C4-2B (cell line): ENCODE measurements at regions not wholly inside any gene's neighbourhood (a gene's known extent, or its start where the extent isn't known, plus 50 kb on each side); places are given as distances from the start of the nearest gene placed in this dataset.
A peak's percentile ranks its signal among the peaks of the same experiment; 100 is the strongest.

ENCODE experiments used
- H3K27ac ChIP-seq: fragments of 450-650 bp; 2 replicates; pipeline ENCODE4 v1.5.1; 2017
- ZFX ChIP-seq: fragments of 450-650 bp; IDR thresholded peaks from 2 replicates; pipeline ENCODE4 v1.6.1; 2017
- TF ChIP-seq, protein P1 (sequence below): fragments of 450-650 bp; conservative IDR thresholded peaks from 2 replicates; pipeline ENCODE4 v1.5.1; 2017; ENCODE audit warnings: mild to moderate bottlenecking

DNA sequence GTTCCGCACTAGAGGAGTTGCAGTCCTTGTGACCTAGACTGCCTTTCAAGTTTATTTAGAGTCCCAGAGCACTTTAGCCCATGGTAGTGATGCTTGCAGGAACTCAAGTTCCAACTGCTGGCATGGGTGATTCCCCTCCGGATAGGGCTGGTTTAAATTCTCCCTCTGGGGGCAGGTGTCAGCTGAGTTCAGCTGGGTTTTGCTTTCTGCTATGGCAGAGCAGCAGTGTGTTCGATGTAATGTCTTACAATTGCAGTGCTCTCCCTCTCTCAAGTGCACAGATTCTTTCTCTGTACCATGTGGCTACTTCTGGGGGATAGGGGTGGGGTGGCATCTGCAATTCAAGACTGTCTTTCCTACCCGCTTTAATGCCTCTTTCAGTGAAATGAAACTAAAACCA is 164.8 kb upstream of the ZIC3 start:
- H3K27ac ChIP-seq = no peak overlapping the region
- TF ChIP-seq, protein P1, sequence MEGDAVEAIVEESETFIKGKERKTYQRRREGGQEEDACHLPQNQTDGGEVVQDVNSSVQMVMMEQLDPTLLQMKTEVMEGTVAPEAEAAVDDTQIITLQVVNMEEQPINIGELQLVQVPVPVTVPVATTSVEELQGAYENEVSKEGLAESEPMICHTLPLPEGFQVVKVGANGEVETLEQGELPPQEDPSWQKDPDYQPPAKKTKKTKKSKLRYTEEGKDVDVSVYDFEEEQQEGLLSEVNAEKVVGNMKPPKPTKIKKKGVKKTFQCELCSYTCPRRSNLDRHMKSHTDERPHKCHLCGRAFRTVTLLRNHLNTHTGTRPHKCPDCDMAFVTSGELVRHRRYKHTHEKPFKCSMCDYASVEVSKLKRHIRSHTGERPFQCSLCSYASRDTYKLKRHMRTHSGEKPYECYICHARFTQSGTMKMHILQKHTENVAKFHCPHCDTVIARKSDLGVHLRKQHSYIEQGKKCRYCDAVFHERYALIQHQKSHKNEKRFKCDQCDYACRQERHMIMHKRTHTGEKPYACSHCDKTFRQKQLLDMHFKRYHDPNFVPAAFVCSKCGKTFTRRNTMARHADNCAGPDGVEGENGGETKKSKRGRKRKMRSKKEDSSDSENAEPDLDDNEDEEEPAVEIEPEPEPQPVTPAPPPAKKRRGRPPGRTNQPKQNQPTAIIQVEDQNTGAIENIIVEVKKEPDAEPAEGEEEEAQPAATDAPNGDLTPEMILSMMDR = no peak
- TF ChIP-seq ZFX = no peak

DNA sequence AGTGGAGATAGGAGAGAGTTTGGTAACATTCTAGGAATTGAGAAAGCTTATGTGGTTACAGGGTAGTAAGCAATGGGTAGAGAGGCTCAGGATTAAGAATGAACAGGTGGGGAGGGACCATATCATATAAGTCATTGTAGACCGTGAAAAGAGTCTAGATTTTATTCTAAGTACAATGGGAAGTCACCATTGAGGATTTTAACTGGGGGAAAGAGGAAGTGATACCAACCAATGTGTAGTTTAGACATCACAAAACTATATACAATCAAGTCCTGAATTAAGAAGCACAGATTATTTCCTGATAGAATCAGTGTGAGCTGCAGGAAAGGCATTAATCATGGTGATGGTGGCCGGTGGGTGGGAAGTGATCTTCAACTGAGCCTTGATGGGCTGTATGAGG is 178.3 kb upstream of the ZIC3 start:
- no peak overlapping the region for H3K27ac ChIP-seq
- no peak for TF ChIP-seq ZFX
- TF ChIP-seq, protein P1 = no peak

DNA sequence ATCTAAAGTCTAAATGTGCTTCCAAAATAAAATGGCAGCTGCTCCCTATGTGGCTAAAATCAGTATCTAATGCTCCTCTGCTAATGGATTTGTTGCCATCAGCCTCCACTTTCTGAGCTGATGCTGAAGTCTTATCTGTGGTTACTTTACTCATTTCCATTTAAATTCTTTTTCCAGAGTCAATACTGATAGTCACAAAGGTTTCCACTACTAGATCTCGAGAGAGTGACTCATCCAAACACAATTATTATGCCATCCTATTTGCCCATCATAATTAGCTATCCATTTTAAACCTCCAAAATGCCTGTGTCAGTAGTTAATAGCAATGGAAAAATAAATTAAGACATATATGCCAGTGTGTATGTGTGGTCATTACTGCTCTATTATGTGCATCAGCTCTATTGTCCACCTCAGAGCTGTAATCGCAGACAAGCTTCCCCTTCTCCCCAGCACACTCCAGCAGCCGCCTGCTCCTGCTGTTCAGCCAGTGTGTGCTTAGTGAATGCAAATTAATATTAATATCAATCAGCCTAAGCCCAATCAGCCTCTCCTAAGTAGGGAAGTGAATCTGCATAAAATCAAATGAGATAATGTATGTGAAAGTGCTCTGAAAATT is 199.8 kb upstream of the ZIC3 start:
- TF ChIP-seq ZFX = no peak
- TF ChIP-seq, protein P1 = no peak
- no peak overlapping the region for H3K27ac ChIP-seq

DNA sequence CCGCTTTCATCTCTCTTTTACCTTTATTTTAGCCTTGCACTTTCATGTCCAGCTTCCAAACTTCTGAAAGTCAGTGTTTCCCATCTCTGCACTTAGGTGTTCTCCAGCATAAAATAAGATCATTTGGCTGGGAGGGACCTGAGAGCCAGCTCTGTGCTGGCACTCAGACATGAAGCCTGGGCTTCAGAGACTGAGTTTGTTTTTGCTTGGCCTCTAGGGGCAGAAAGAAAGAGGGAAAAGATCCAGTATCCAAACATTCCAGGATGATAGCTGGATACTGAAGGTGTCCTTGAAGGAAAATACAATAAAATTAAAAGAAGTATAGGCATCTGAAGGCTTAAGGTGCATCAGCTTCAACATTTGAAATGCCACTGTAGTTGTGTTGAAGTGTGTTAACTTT is 202.4 kb upstream of the ZIC3 start:
- TF ChIP-seq, protein P1 = peak; percentile 9; the same call in 1 of the 2 replicates
- no peak for TF ChIP-seq ZFX

DNA sequence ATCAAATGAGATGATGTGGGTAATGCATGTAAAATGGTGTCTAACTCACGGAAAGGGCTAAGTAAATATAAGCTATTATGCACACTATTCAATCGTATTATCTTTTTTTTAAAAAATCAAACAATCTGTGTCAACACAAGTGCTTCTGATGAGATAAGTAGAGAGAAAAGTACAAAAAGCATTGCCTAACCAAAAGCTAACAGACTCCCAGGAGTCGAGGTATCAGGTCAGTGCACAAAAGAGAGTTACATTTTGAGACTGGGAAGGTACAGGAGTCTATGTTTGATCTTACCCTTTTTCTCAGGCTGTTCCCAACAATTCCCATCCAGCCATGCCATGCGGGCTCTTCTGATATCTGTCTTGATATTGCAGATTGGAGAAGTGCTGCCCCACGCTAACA is 203.3 kb upstream of the ZIC3 start:
- no peak overlapping the region for H3K27ac ChIP-seq
- TF ChIP-seq, protein P1 = no peak
- TF ChIP-seq ZFX = no peak

More for the DNA sequence above, 202.4 kb upstream of the ZIC3 start:
- no peak overlapping the region for H3K27ac ChIP-seq

DNA sequence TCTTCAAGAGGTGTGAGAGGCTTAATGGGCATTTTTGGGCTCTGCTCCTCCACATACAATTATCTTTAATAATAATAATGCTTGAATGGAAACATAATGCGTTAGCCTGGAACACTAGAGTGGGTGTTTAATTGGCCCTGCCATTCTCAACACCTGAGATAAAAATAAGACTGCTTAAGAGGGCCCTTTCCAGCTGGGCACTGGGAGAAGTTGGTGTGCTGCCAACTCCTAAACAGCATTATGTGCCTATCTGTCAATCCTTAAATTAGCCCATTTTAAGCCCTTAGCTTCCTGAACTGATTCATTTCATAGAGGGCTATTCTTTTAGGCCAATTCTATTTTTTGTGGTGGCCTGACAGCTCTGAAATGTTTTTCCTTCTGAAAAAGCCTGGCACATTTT is 211.1 kb upstream of the ZIC3 start:
- H3K27ac ChIP-seq = no peak overlapping the region
- TF ChIP-seq ZFX = no peak
- TF ChIP-seq, protein P1 = no peak

DNA sequence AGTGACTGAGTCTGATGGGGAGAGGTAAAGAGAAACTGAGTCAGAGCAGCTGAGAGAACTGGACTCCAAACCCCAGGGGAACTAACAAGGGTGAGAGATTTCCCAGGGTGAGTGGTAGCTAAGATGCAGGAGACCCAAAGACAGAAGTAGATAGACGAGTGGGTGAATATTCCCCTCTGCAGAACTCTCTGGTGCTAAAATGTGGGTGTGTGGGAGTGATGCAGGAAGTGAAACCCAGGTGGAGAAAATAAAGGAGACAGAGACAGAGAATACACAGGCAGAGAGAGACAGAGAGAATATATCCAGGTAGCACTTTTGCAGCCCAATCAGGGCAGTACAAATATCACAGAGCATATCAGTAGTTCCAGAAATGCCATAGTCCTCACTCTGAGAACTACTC is 212.5 kb upstream of the ZIC3 start:
- H3K27ac ChIP-seq = no peak overlapping the region
- TF ChIP-seq ZFX = no peak
- TF ChIP-seq, protein P1 = no peak
